ENCODE measurements at regions not wholly inside any gene's neighbourhood (a gene's known extent, or its start where the extent isn't known, plus 50 kb on each side); places are given as distances from the start of the nearest gene placed in this dataset.
"Not testable (repeated sequence)": the region's sequence is repeated elsewhere in the genome, so short reads cannot be mapped to it uniquely, and the experiment has no call there.

GRCh38 chr16:88128556-88128955, 177.3 kb downstream of the BANP start:
- Mint-ChIP-seq H3K4me1 (no peaks in the 10 kb centered on the region), H3K4me3 (no peak overlapping the region), H3K27me3 (no peaks in the 10 kb centered on the region), H3K9me3 (no peaks in the 10 kb centered on the region), H3K27ac (peak overlapping the region in 1 of 2 donors; percentile 72)
- ATAC-seq (no peak), DNase-seq (no peak)

GRCh38 chr16:88129133-88129532, 177.9 kb downstream of the BANP start:
- H3K27me3 Mint-ChIP-seq, H3K4me1 Mint-ChIP-seq, H3K4me3 Mint-ChIP-seq, H3K27ac Mint-ChIP-seq, H3K9me3 Mint-ChIP-seq, ATAC-seq, DNase-seq: not testable (repeated sequence)

- no peak for ATAC-seq
- DNase-seq: no peak
- no peaks in the 10 kb centered on the region for H3K27me3 Mint-ChIP-seq
- no peak overlapping the region for H3K4me3 Mint-ChIP-seq
- no peaks in the 10 kb centered on the region for H3K9me3 Mint-ChIP-seq
- H3K4me1 Mint-ChIP-seq: no peaks in the 10 kb centered on the region
- no peak overlapping the region for H3K27ac Mint-ChIP-seq
These were observed 178.8 kb downstream of the BANP start for GRCh38 chr16:88130016-88130415.

GRCh38 chr16:88130681-88131080, 179.4 kb downstream of the BANP start:
- no peak for ATAC-seq
- Mint-ChIP-seq H3K27me3 (no peaks in the 10 kb centered on the region), H3K9me3 (no peaks in the 10 kb centered on the region), H3K4me1 (no peaks in the 10 kb centered on the region), H3K4me3 (no peak overlapping the region), H3K27ac (no peak overlapping the region)
- no peak for DNase-seq

GRCh38 chr16:88131256-88131655, 180.0 kb downstream of the BANP start:
- H3K27ac Mint-ChIP-seq: no peak overlapping the region
- no peak overlapping the region for H3K4me3 Mint-ChIP-seq
- no peaks in the 10 kb centered on the region for H3K9me3 Mint-ChIP-seq
- no peak for DNase-seq
- no peak for ATAC-seq
- H3K4me1 Mint-ChIP-seq: no peaks in the 10 kb centered on the region
- no peaks in the 10 kb centered on the region for H3K27me3 Mint-ChIP-seq

- no peaks in the 10 kb centered on the region for H3K4me1 Mint-ChIP-seq
- ATAC-seq (no peak), DNase-seq (no peak)
- H3K27me3 Mint-ChIP-seq: no peaks in the 10 kb centered on the region
- H3K4me3 Mint-ChIP-seq: no peak overlapping the region
- H3K9me3 Mint-ChIP-seq: no peaks in the 10 kb centered on the region
- no peak overlapping the region for H3K27ac Mint-ChIP-seq
These were observed 180.7 kb downstream of the BANP start for GRCh38 chr16:88131966-88132365.

GRCh38 chr16:88132836-88133506, 181.7 kb downstream of the BANP start:
- ATAC-seq (no peak), DNase-seq (no peak)
- Mint-ChIP-seq H3K27me3 (no peaks in the 10 kb centered on the region), H3K4me1 (no peaks in the 10 kb centered on the region), H3K4me3 (no peak overlapping the region), H3K27ac (no peak overlapping the region), H3K9me3 (peaks cover 5 to 8% of the 10 kb centered on the region in 2 donors)

GRCh38 chr16:88133507-88133843, 182.2 kb downstream of the BANP start:
- peaks cover 8 to 13% of the 10 kb centered on the region in 2 donors for H3K9me3 Mint-ChIP-seq
- ATAC-seq: no peak
- peaks cover under 1% of the 10 kb centered on the region for H3K27me3 Mint-ChIP-seq
- no peaks in the 10 kb centered on the region for H3K4me1 Mint-ChIP-seq
- no peak overlapping the region for H3K27ac Mint-ChIP-seq
- no peak overlapping the region for H3K4me3 Mint-ChIP-seq
- DNase-seq: no peak

- not testable (repeated sequence) for ATAC-seq
These were observed 183.1 kb downstream of the BANP start for GRCh38 chr16:88134172-88134898.

GRCh38 chr16:88134899-88135682, 183.9 kb downstream of the BANP start:
- H3K9me3 Mint-ChIP-seq: peaks cover 15 to 21% of the 10 kb centered on the region in 2 donors
- not testable (repeated sequence) for H3K4me1 Mint-ChIP-seq, H3K27me3 Mint-ChIP-seq, ATAC-seq, H3K27ac Mint-ChIP-seq, H3K4me3 Mint-ChIP-seq, DNase-seq

More at GRCh38 chr16:88134172-88134898, 183.1 kb downstream of the BANP start:
- H3K27ac Mint-ChIP-seq, H3K4me3 Mint-ChIP-seq, DNase-seq, H3K27me3 Mint-ChIP-seq, H3K4me1 Mint-ChIP-seq: not testable (repeated sequence)
- peaks cover 15 to 21% of the 10 kb centered on the region in 2 donors for H3K9me3 Mint-ChIP-seq

GRCh38 chr16:88136211-88136713, 185.0 kb downstream of the BANP start:
- H3K4me1 Mint-ChIP-seq, H3K27ac Mint-ChIP-seq, DNase-seq, ATAC-seq, H3K4me3 Mint-ChIP-seq, H3K27me3 Mint-ChIP-seq: not testable (repeated sequence)
- peaks cover 15 to 21% of the 10 kb centered on the region in 2 donors for H3K9me3 Mint-ChIP-seq

GRCh38 chr16:88136939-88137338, 185.7 kb downstream of the BANP start:
- peaks cover 15 to 21% of the 10 kb centered on the region in 2 donors for H3K9me3 Mint-ChIP-seq
- not testable (repeated sequence) for DNase-seq, H3K27ac Mint-ChIP-seq, ATAC-seq, H3K4me3 Mint-ChIP-seq, H3K4me1 Mint-ChIP-seq, H3K27me3 Mint-ChIP-seq

GRCh38 chr16:88139141-88139540, 187.9 kb downstream of the BANP start:
- peaks cover 15 to 21% of the 10 kb centered on the region in 2 donors for H3K9me3 Mint-ChIP-seq
- H3K4me1 Mint-ChIP-seq, H3K27ac Mint-ChIP-seq, ATAC-seq, H3K27me3 Mint-ChIP-seq, DNase-seq, H3K4me3 Mint-ChIP-seq: not testable (repeated sequence)

- H3K4me3 Mint-ChIP-seq, DNase-seq, H3K27me3 Mint-ChIP-seq, H3K4me1 Mint-ChIP-seq, H3K27ac Mint-ChIP-seq, ATAC-seq: not testable (repeated sequence)
- H3K9me3 Mint-ChIP-seq: peaks cover 15 to 21% of the 10 kb centered on the region in 2 donors
These were observed 189.0 kb downstream of the BANP start for GRCh38 chr16:88140195-88140594.

- Mint-ChIP-seq H3K27ac (no peak overlapping the region), H3K27me3 (peaks cover 9% of the 10 kb centered on the region), H3K4me3 (no peak overlapping the region)
These were observed 190.3 kb downstream of the BANP start for GRCh38 chr16:88141580-88141979.

More at GRCh38 chr16:88141580-88141979, 190.3 kb downstream of the BANP start:
- H3K4me1 Mint-ChIP-seq: no peaks in the 10 kb centered on the region
- no peak for ATAC-seq
- H3K9me3 Mint-ChIP-seq: peaks cover 15 to 21% of the 10 kb centered on the region in 2 donors
- no peak for DNase-seq

Data from stimulated activated naive CD8-positive, alpha-beta T cell treated with anti-CD3 and anti-CD28 coated beads, Interleukin-15, amount 100 ng/mL, for 72 hours (primary cell).